COLO668 (cell line): ENCODE measurements at regions not wholly inside any gene's neighbourhood (a gene's known extent, or its start where the extent isn't known, plus 50 kb on each side); places are given as distances from the start of the nearest gene placed in this dataset.

Experiments
- DNase-seq: peaks from one replicate; lab custom pipeline; 2025; ENCODE audit not compliant: unreplicated experiment; lab: John Stamatoyannopoulos, UW

GRCh38 chr7:15782656-15783055, 96.2 kb upstream of the MEOX2 start:
- no peak for DNase-seq

- DNase-seq: no peak
Observed at GRCh38 chr7:15781944-15782343, 95.5 kb upstream of the MEOX2 start.

DNA sequence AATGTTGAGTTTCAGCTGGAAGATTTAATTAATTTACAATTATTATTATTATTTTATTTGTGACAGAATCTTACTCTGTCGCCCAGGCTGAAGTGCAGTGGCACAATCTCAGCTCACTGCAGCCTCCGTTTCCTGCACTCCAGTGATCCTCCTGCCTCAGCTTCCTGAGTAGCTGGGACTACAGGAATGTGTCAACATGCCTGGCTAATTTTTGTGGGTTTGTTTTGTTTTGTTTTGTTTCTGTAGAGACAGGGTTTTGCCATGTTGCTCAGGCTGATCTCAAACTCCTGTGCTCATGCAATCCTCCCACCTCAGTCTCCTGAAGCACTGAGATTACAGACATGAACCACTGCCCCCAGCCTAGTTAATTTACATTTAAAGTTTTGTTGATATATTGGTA, 93.8 kb upstream of the MEOX2 start:
- no peak for DNase-seq

- no peak for DNase-seq
Observed at GRCh38 chr7:15778191-15778590, 91.7 kb upstream of the MEOX2 start.

GRCh38 chr7:15765753-15766152, 79.3 kb upstream of the MEOX2 start:
- DNase-seq: no peak

DNA sequence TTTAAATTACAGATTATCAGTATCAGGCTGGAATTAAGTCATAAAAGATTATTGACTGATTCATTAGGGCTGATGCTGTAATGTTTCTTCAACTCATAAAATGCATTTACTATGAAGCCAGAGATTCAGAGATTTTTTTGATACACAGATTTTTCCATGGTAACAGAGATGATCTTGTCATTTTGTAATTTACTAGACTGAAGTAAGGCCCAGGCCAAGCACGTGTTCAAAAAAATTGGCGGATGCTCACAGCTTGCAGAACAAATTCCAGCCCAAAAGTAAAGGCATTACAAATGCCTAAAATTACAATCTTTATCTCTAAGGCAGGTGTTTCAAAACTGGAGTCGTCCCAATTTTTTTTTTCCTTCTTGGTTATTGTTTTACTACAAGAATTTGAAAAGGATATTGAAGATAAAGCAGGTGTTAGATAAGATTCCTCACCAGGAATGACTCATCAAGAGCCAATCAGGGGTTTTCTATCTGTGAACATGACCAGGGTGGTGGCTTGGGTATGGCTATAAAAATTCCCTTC, 78.4 kb upstream of the MEOX2 start:
- DNase-seq: no peak

- no peak for DNase-seq
Observed at GRCh38 chr7:15764010-15764409, 77.5 kb upstream of the MEOX2 start.

DNA sequence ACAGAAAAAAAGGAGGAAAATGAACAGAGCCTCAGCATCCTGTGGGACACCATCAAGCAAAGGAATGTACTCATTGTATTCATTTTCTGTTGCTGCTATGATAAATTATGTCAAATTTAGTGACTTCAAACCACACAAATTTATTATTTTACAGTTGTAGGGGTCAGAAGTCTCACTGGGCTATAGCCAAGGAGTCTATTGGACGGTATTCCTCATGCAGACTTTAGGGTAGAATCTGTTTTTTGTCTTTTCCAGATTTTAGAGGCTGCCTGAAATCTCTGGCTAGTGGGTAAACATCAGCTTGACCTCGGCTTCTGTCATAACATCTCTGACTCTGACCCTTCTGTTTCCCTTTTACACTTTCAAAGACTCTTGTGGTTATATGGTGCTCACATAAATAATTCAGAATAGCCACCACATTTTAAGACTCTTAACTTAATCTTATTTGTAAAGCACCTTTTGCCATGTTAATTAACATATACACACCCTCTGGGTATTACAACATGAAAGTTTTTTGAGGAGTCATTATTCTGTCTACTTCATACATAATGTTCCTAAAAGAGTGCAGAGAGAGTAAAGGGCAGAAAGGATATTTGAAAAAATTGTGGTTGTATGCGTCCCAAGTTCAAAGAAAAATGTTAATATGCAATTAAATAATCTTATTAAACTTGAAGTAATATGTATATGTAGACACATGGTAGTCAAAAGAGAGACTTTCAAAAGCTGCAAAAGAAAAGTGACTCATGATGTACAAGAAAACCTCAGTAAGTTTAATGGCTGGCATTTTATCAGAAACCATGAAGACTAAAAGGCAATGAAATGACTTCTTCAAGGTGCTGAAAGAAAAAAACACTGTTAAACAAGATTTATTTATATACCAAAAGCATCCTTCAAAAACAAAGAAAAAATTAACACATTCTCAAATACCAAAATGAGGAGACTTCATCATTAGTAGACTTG, 70.8 kb upstream of the MEOX2 start:
- DNase-seq: no peak

- DNase-seq: no peak
Observed at GRCh38 chr7:15755061-15755460, 68.6 kb upstream of the MEOX2 start.

GRCh38 chr7:15753887-15754579, 67.5 kb upstream of the MEOX2 start:
- DNase-seq: no peak

DNA sequence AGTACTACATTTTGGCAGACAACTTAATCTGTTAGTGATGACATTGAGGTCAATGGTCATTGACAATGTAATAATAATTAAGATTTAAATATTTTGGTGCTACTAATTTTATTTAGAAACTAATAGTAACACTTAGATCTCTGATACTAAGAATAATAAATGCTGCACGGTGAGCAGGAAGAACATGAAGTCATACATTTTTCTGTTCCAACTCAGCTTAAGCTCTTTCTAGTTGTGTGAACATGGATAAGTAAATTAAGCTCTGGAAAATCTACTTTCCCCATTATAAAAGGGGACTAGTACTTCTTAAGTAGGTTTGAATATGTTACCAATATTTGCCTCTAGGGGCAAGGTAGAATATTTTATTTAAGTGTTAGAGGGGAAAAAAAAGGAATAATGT, 65.9 kb upstream of the MEOX2 start:
- DNase-seq: no peak

GRCh38 chr7:15751191-15751701, 64.8 kb upstream of the MEOX2 start:
- no peak for DNase-seq

DNA sequence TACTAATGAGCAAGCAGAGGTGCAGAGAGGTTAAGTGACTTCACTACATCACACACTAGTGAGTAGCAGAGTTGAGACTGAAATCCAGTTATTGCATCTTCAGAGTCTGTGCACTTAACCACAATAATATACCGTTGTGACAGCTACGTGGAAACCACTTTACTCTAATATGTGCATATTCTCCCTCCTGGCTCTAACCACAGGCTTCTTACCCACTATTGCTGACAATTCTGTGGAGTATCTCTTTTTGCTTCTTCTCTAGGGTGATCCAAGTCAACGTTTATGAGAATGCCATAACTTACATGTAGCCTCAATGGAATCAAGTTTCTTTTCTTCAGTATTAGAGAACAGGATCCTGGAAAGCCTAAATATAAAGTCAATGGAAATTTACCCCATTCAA, 64.2 kb upstream of the MEOX2 start:
- no peak for DNase-seq

GRCh38 chr7:15749631-15750030, 63.1 kb upstream of the MEOX2 start:
- DNase-seq: no peak

DNA sequence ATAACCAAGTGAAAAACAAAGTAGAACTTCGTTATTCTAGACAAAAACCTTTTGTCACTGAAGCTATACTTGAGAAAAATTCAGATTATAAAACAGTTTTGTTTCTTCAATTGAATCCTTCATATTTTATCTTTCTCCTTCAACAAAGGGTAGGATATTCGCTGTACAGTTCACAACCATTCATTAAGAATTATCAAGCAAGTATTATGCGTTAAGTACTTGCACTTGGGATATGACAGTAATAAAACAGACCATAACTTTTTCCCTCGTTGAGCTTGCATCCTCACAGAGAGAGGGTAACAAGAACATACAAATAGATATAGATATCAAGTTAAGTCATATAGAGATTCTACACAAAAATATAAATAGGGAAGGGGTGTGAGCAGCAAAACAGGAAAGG, 61.2 kb upstream of the MEOX2 start:
- no peak for DNase-seq

- DNase-seq: no peak
Observed at GRCh38 chr7:15747301-15747700, 60.8 kb upstream of the MEOX2 start.

DNA sequence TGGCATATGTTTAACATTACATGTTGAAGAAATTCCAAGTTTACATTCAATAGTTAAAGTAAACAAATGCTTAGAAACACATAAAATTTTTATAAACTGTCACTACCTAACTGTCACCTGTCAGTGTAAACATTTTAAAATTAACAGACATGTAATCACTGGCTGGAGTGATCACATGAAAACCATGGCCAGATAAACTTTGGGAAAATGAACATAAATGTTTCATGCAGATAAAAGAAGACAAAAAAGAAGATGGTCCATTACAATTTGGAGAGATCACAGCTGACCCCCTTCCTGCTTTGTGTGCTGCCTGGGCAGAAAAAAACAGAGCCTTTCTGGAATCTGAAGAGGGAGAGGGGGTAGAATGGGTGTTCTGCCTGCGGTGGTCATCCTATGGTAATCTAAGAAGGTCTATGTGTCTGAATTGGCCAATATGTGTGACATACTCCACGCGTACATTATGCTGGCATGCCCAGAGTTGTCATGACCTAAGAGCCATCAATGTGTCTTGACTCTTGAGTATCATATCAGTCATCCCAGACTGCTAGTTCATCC, 57.5 kb upstream of the MEOX2 start:
- DNase-seq: no peak

DNA sequence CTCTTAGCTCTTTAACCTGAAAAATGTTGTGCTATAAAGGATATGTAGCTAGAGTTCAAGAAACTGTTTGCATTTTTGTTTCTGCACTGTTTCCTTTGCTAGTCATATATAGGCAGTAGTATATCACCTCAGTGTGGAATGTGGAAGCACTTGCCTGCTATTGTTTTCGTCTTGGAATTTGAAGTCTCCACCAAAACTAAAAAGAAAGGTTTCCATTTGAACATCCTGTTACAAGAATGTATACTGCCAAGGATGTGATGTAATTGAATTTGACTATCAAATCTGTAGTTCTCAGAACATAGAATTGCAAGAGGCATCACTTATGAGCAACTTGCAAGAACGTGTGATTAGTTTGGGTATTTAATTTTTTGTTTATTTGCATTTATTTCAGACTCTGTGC, 51.1 kb upstream of the MEOX2 start:
- no peak for DNase-seq
